ENCODE measurements at regions not wholly inside any gene's neighbourhood (a gene's known extent, or its start where the extent isn't known, plus 50 kb on each side); places are given as distances from the start of the nearest gene placed in this dataset.

GRCh38 chr13:91078093-91078679 is 269.3 kb upstream of the MIR17HG start:
- H3K9me3 ChIP-seq (ENCODE audit: low read depth, low read length, poor library complexity, severe bottlenecking), result no peaks in the 10 kb centered on the region
- DNase-seq (ENCODE audit: low spot score), result peak; percentile 29
- peaks cover 90% of the 10 kb centered on the region for H3K27me3 ChIP-seq (replicated peaks; ENCODE audit: insufficient read depth, low read depth, low read length, poor library complexity)
- no TSS peak for BruUV-seq (replicated peaks)
- H3K36me3 ChIP-seq (ENCODE audit: insufficient read depth, low read length, poor library complexity, severe bottlenecking), result no peaks in the 10 kb centered on the region
- intact Hi-C loops (cut with micrococcal nuclease; ENCODE audit: unreplicated experiment), result loop anchor here (2.0 to 5.0 kb wide), 2 partner anchors 107 to 169 kb away; no protein-coding TSS in a partner anchor
- no peak overlapping the region for H3K27ac ChIP-seq (ENCODE audit: low read depth, low read length, poor library complexity, severe bottlenecking)
- ChIA-PET POLR2A (ENCODE audit: low non-redundant PET) (interaction anchor here (0.6 kb wide), 1 partner anchor 739 kb away, joined by 3 read pairs; no protein-coding TSS in a partner anchor), CTCF (interaction anchor here (1.0 to 1.2 kb wide), 2 partner anchors 106 to 170 kb away, joined by 4 to 11 read pairs; no protein-coding TSS in a partner anchor)
- TF ChIP-seq EZH2 (IDR thresholded peaks at IDR 0.05; ENCODE audit: borderline replicate concordance, low read depth, low read length, poor library complexity, severe bottlenecking) (no peak), CTCF (conservative IDR thresholded peaks at IDR 0.05; ENCODE audit: low read depth, low read length) (peak; percentile 65)
- no peak overlapping the region for H3K4me3 ChIP-seq (ENCODE audit: low read depth, low read length, poor library complexity, severe bottlenecking)
- no peaks in the 10 kb centered on the region for H3K4me1 ChIP-seq (ENCODE audit: insufficient read depth, low read length, poor library complexity, severe bottlenecking)

GRCh38 chr13:91079176-91079575 is 268.3 kb upstream of the MIR17HG start:
- intact Hi-C loops (cut with micrococcal nuclease; ENCODE audit: unreplicated experiment), result loop anchor here (2.0 to 5.0 kb wide), 2 partner anchors 106 to 168 kb away; no protein-coding TSS in a partner anchor
- TF ChIP-seq EZH2 (IDR thresholded peaks at IDR 0.05; ENCODE audit: borderline replicate concordance, low read depth, low read length, poor library complexity, severe bottlenecking) (no peak), CTCF (conservative IDR thresholded peaks at IDR 0.05; ENCODE audit: low read depth, low read length) (no peak)
- H3K4me1 ChIP-seq (ENCODE audit: insufficient read depth, low read length, poor library complexity, severe bottlenecking), result peaks cover 7% of the 10 kb centered on the region
- POLR2A ChIA-PET (ENCODE audit: low non-redundant PET), result no interaction called here
- no TSS peak for BruUV-seq (replicated peaks)
- no peak overlapping the region for H3K27ac ChIP-seq (ENCODE audit: low read depth, low read length, poor library complexity, severe bottlenecking)
- H3K36me3 ChIP-seq (ENCODE audit: insufficient read depth, low read length, poor library complexity, severe bottlenecking), result no peaks in the 10 kb centered on the region
- CTCF ChIA-PET, result no interaction called here
- peaks cover 87% of the 10 kb centered on the region for H3K27me3 ChIP-seq (replicated peaks; ENCODE audit: insufficient read depth, low read depth, low read length, poor library complexity)
- DNase-seq (ENCODE audit: low spot score), result no peak
- H3K4me3 ChIP-seq (ENCODE audit: low read depth, low read length, poor library complexity, severe bottlenecking), result no peak overlapping the region
- no peaks in the 10 kb centered on the region for H3K9me3 ChIP-seq (ENCODE audit: low read depth, low read length, poor library complexity, severe bottlenecking)

GRCh38 chr13:91085127-91085526 is 262.4 kb upstream of the MIR17HG start:
- intact Hi-C loops (cut with micrococcal nuclease; ENCODE audit: unreplicated experiment), result no loop called here
- peaks cover 7% of the 10 kb centered on the region for H3K4me1 ChIP-seq (ENCODE audit: insufficient read depth, low read length, poor library complexity, severe bottlenecking)
- BruUV-seq (replicated peaks), result no TSS peak
- no peak overlapping the region for H3K4me3 ChIP-seq (ENCODE audit: low read depth, low read length, poor library complexity, severe bottlenecking)
- CTCF ChIA-PET, result no interaction called here
- H3K27me3 ChIP-seq (replicated peaks; ENCODE audit: insufficient read depth, low read depth, low read length, poor library complexity), result peaks cover 77% of the 10 kb centered on the region
- H3K9me3 ChIP-seq (ENCODE audit: low read depth, low read length, poor library complexity, severe bottlenecking), result no peaks in the 10 kb centered on the region
- DNase-seq (ENCODE audit: low spot score), result no peak
- no peak for TF ChIP-seq EZH2 (IDR thresholded peaks at IDR 0.05; ENCODE audit: borderline replicate concordance, low read depth, low read length, poor library complexity, severe bottlenecking)
- no peak for TF ChIP-seq CTCF (conservative IDR thresholded peaks at IDR 0.05; ENCODE audit: low read depth, low read length)
- no peak overlapping the region for H3K27ac ChIP-seq (ENCODE audit: low read depth, low read length, poor library complexity, severe bottlenecking)
- POLR2A ChIA-PET (ENCODE audit: low non-redundant PET), result no interaction called here
- no peaks in the 10 kb centered on the region for H3K36me3 ChIP-seq (ENCODE audit: insufficient read depth, low read length, poor library complexity, severe bottlenecking)

All from A673 (cell line).